BJ (cell line): ENCODE measurements at regions not wholly inside any gene's neighbourhood (a gene's known extent, or its start where the extent isn't known, plus 50 kb on each side); places are given as distances from the start of the nearest gene placed in this dataset.

Experiments used
- CTCF ChIA-PET: fragments of 350-600 bp; formaldehyde crosslinking; extraction: SDS; loops from one replicate; lab custom pipeline; 2021; ENCODE audit warnings: antibody characterized with exemption, inconsistent platforms; lab: Yijun Ruan, JAX
- POLR2A ChIA-PET: fragments of 300-600 bp; sonication (Branson Sonifier 250); formaldehyde crosslinking; extraction: SDS; loops from one replicate; lab custom pipeline; 2021; ENCODE audit warnings: antibody characterized with exemption; lab: Charles Lee
- DNase-seq: peaks from one replicate; pipeline ENCODE4 v3.0.0-alpha.2; 2011; ENCODE audit warnings: low read depth
- H3K27me3 ChIP-seq: 2 replicates; pipeline ENCODE4 v1.6.0; 2011; ENCODE audit warnings: low read length; ENCODE audit not compliant: control insufficient read depth, insufficient read depth
- H3K36me3 ChIP-seq: 2 replicates; pipeline ENCODE4 v1.5.1; 2011; ENCODE audit warnings: low read length; ENCODE audit not compliant: control insufficient read depth, insufficient read depth
- H3K4me3 ChIP-seq: 2 replicates; pipeline ENCODE4 v1.5.1; 2011; ENCODE audit warnings: low read depth, mild to moderate bottlenecking, control low read depth, low read length
- TF ChIP-seq, protein P1 (sequence below): IDR thresholded peaks from 2 replicates; pipeline ENCODE4 v1.5.1; 2011; ENCODE audit warnings: low read depth, mild to moderate bottlenecking, control low read depth, inconsistent platforms, low read length, moderate library complexity; ENCODE audit not compliant: insufficient read depth

DNA sequence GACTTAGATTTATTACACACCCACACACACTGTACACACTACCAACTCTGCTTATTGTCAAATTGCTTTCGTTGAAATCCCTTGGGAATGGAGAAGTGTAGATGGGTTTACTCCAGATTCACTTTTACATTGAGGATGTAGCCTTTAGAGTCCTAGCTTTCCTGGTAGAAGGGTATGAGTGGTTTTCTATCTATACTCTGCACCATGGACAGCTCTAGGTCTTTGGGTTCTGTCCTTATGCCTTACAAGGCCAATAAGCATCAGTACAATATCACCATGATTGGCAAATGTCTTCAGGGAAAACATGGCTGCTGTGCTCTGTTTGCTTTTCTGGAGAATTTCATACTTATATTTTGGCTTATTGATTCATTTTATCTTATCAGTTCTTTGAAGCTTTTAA, 1063.9 kb downstream of the SLC6A15 start:
- no peak for DNase-seq
- ChIA-PET CTCF (no interaction called here), POLR2A (no interaction called here)
- H3K36me3 ChIP-seq, result no peaks in the 10 kb centered on the region
- TF ChIP-seq, protein P1, sequence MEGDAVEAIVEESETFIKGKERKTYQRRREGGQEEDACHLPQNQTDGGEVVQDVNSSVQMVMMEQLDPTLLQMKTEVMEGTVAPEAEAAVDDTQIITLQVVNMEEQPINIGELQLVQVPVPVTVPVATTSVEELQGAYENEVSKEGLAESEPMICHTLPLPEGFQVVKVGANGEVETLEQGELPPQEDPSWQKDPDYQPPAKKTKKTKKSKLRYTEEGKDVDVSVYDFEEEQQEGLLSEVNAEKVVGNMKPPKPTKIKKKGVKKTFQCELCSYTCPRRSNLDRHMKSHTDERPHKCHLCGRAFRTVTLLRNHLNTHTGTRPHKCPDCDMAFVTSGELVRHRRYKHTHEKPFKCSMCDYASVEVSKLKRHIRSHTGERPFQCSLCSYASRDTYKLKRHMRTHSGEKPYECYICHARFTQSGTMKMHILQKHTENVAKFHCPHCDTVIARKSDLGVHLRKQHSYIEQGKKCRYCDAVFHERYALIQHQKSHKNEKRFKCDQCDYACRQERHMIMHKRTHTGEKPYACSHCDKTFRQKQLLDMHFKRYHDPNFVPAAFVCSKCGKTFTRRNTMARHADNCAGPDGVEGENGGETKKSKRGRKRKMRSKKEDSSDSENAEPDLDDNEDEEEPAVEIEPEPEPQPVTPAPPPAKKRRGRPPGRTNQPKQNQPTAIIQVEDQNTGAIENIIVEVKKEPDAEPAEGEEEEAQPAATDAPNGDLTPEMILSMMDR, result no peak
- no peaks in the 10 kb centered on the region for H3K27me3 ChIP-seq
- no peak overlapping the region for H3K4me3 ChIP-seq

DNA sequence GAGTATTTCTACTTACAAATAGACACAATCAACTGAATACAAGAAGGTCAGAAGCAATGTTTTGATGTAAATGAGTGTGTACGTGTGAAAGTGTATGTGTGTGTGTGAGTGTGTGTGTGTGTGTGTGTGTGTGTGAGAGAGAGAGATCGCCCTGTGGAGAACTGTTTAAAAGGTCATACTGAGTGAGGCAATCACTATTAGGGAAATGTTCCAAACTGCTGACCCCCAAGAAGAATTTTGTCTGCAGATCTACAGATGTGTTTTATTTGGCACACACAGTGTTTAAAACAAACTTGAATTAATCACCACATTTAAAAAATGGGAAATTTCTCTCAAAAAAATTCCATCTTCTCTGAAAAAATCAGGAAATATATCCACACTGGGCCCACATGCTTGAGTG, 1069.1 kb downstream of the SLC6A15 start:
- ChIA-PET CTCF (no interaction called here), POLR2A (no interaction called here)
- H3K4me3 ChIP-seq, result no peak overlapping the region
- TF ChIP-seq, protein P1, result no peak
- H3K27me3 ChIP-seq, result no peaks in the 10 kb centered on the region
- no peaks in the 10 kb centered on the region for H3K36me3 ChIP-seq
- no peak for DNase-seq

- H3K4me3 ChIP-seq, result no peak overlapping the region
- no peaks in the 10 kb centered on the region for H3K27me3 ChIP-seq
- no peaks in the 10 kb centered on the region for H3K36me3 ChIP-seq
- POLR2A ChIA-PET, result no interaction called here
- TF ChIP-seq, protein P1, result no peak
- DNase-seq, result no peak
- CTCF ChIA-PET, result interaction anchor here (0.7 to 1.0 kb wide), 2 partner anchors 16 to 67 kb away, joined by 3 read pairs; no protein-coding TSS in a partner anchor
These were observed 1071.0 kb downstream of the SLC6A15 start for GRCh38 chr12:83841620-83842019.

DNA sequence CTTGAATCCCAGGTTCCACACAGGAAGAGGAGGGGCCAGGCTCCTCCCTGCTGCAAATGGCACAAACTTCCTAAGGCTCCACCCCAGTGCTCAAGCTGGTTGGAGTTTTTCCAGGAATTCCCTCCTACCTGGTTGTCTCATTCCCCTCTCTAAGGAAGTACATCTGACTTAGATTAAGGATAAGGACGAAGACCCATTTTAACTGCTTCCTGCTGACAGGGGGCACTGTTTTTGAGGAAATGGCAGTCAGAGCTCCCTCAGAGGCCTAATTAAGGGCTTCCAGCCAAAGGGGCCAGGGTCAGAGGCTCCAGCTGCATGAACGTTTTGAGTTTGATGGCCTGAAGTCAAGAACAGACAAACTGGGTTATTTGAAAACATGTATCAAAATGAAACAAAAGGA, 1084.7 kb downstream of the SLC6A15 start:
- CTCF ChIA-PET, result interaction anchor here (0.6 to 2.8 kb wide), 5 partner anchors 249 to 1306 kb away, joined by 3 to 17 read pairs (median 3); no protein-coding TSS in a partner anchor
- Histone ChIP-seq H3K4me3 (no peak overlapping the region), H3K27me3 (no peaks in the 10 kb centered on the region), H3K36me3 (no peaks in the 10 kb centered on the region)
- no peak for DNase-seq
- TF ChIP-seq, protein P1, result no peak
- POLR2A ChIA-PET, result no interaction called here

DNA sequence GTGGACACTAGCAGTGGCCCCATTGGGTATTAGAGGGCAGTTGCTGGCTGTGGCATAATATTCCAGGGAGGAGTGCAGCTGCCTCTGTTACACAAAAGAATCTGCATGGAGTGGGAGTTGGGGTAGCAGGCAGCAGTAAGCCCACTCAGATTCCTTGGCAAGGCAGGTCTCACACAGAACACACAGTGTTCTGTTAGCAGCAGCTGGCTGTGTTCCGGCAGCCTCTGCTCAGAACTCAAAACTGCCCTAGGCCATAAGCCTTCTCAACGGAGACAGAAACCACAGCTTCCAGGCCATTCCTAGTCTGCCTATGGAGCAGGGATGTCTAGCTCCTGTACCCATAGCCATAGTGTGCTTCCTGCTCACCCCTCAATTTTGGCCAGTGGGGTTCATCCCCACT, 1085.4 kb downstream of the SLC6A15 start:
- ChIA-PET POLR2A (no interaction called here), CTCF (interaction anchor here (1.2 to 2.8 kb wide), 9 partner anchors 9 to 1142 kb away, joined by 3 to 17 read pairs (median 12); partner anchors contain the start of gene TMTC2)
- no peaks in the 10 kb centered on the region for H3K27me3 ChIP-seq
- H3K36me3 ChIP-seq, result no peaks in the 10 kb centered on the region
- TF ChIP-seq, protein P1, result no peak
- no peak for DNase-seq
- H3K4me3 ChIP-seq, result no peak overlapping the region
